ENCODE measurements at regions not wholly inside any gene's neighbourhood (a gene's known extent, or its start where the extent isn't known, plus 50 kb on each side); places are given as distances from the start of the nearest gene placed in this dataset.

GRCh38 chr18:64258111-64258650, 109.3 kb upstream of the LINC00305 start:
- no peak for DNase-seq
- H3K36me3 ChIP-seq: no peaks in the 10 kb centered on the region
- no peak overlapping the region for H3K27ac ChIP-seq
- H3K4me1 ChIP-seq: no peaks in the 10 kb centered on the region
- no peaks in the 10 kb centered on the region for H3K27me3 ChIP-seq
- H3K9me3 ChIP-seq (replicated peaks): no peaks in the 10 kb centered on the region
- H3K4me3 ChIP-seq: no peak overlapping the region

- Histone ChIP-seq H3K27me3 (no peaks in the 10 kb centered on the region), H3K36me3 (no peaks in the 10 kb centered on the region), H3K4me3 (no peak overlapping the region), H3K4me1 (no peaks in the 10 kb centered on the region), H3K9me3 (replicated peaks) (no peaks in the 10 kb centered on the region), H3K27ac (no peak overlapping the region)
- no peak for DNase-seq
Measured at GRCh38 chr18:64254399-64255093, 105.7 kb upstream of the LINC00305 start.

- no peaks in the 10 kb centered on the region for H3K9me3 ChIP-seq (replicated peaks)
- no peak for DNase-seq
- no peaks in the 10 kb centered on the region for H3K27me3 ChIP-seq
- no peaks in the 10 kb centered on the region for H3K4me1 ChIP-seq
- H3K27ac ChIP-seq: no peak overlapping the region
- no peak overlapping the region for H3K4me3 ChIP-seq
- H3K36me3 ChIP-seq: no peaks in the 10 kb centered on the region
Measured at GRCh38 chr18:64253873-64254272, 105.0 kb upstream of the LINC00305 start.

- Histone ChIP-seq H3K27me3 (no peaks in the 10 kb centered on the region), H3K9me3 (replicated peaks) (no peaks in the 10 kb centered on the region), H3K4me3 (no peak overlapping the region), H3K27ac (no peak overlapping the region), H3K4me1 (no peaks in the 10 kb centered on the region), H3K36me3 (no peaks in the 10 kb centered on the region)
- no peak for DNase-seq
Measured at GRCh38 chr18:64253222-64253621, 104.3 kb upstream of the LINC00305 start.

GRCh38 chr18:64248836-64249235, 99.9 kb upstream of the LINC00305 start:
- Histone ChIP-seq H3K27me3 (no peaks in the 10 kb centered on the region), H3K4me3 (no peak overlapping the region), H3K4me1 (no peaks in the 10 kb centered on the region), H3K36me3 (no peaks in the 10 kb centered on the region), H3K27ac (no peak overlapping the region), H3K9me3 (replicated peaks) (no peaks in the 10 kb centered on the region)
- DNase-seq: no peak

GRCh38 chr18:64245126-64245861, 96.4 kb upstream of the LINC00305 start:
- H3K27ac ChIP-seq: no peak overlapping the region
- H3K4me3 ChIP-seq: no peak overlapping the region
- no peaks in the 10 kb centered on the region for H3K9me3 ChIP-seq (replicated peaks)
- H3K4me1 ChIP-seq: no peaks in the 10 kb centered on the region
- H3K36me3 ChIP-seq: no peaks in the 10 kb centered on the region
- no peaks in the 10 kb centered on the region for H3K27me3 ChIP-seq
- no peak for DNase-seq

- no peaks in the 10 kb centered on the region for H3K4me1 ChIP-seq
Measured at GRCh38 chr18:64244571-64244970, 95.7 kb upstream of the LINC00305 start.

GRCh38 chr18:64240316-64240715, 91.4 kb upstream of the LINC00305 start:
- H3K4me1 ChIP-seq: no peaks in the 10 kb centered on the region
- no peaks in the 10 kb centered on the region for H3K27me3 ChIP-seq
- no peaks in the 10 kb centered on the region for H3K9me3 ChIP-seq (replicated peaks)
- DNase-seq: no peak
- no peak overlapping the region for H3K4me3 ChIP-seq
- no peak overlapping the region for H3K27ac ChIP-seq
- H3K36me3 ChIP-seq: no peaks in the 10 kb centered on the region

More at GRCh38 chr18:64244571-64244970, 95.7 kb upstream of the LINC00305 start:
- peak in 1 of 2 experiments; percentile 4 for DNase-seq
- Histone ChIP-seq H3K27me3 (no peaks in the 10 kb centered on the region), H3K9me3 (replicated peaks) (no peaks in the 10 kb centered on the region), H3K27ac (no peak overlapping the region), H3K36me3 (no peaks in the 10 kb centered on the region), H3K4me3 (no peak overlapping the region)

- H3K27ac ChIP-seq: no peak overlapping the region
- H3K9me3 ChIP-seq (replicated peaks): no peaks in the 10 kb centered on the region
- no peaks in the 10 kb centered on the region for H3K4me1 ChIP-seq
- no peak for DNase-seq
- no peaks in the 10 kb centered on the region for H3K36me3 ChIP-seq
- no peaks in the 10 kb centered on the region for H3K27me3 ChIP-seq
- no peak overlapping the region for H3K4me3 ChIP-seq
Measured at GRCh38 chr18:64238076-64238475, 89.2 kb upstream of the LINC00305 start.

- no peaks in the 10 kb centered on the region for H3K9me3 ChIP-seq (replicated peaks)
- no peaks in the 10 kb centered on the region for H3K36me3 ChIP-seq
- no peaks in the 10 kb centered on the region for H3K4me1 ChIP-seq
- no peaks in the 10 kb centered on the region for H3K27me3 ChIP-seq
- H3K27ac ChIP-seq: no peak overlapping the region
- DNase-seq: no peak
- H3K4me3 ChIP-seq: no peak overlapping the region
Measured at GRCh38 chr18:64234321-64234720, 85.4 kb upstream of the LINC00305 start.

- Histone ChIP-seq H3K27ac (no peak overlapping the region), H3K4me1 (no peaks in the 10 kb centered on the region), H3K27me3 (no peaks in the 10 kb centered on the region), H3K4me3 (no peak overlapping the region), H3K36me3 (no peaks in the 10 kb centered on the region), H3K9me3 (replicated peaks) (no peaks in the 10 kb centered on the region)
- DNase-seq: no peak
Measured at GRCh38 chr18:64233851-64234250, 85.0 kb upstream of the LINC00305 start.

- Histone ChIP-seq H3K27ac (no peak overlapping the region), H3K4me3 (no peak overlapping the region), H3K27me3 (no peaks in the 10 kb centered on the region), H3K9me3 (replicated peaks) (no peaks in the 10 kb centered on the region), H3K36me3 (no peaks in the 10 kb centered on the region), H3K4me1 (no peaks in the 10 kb centered on the region)
- DNase-seq: no peak
Measured at GRCh38 chr18:64220941-64221340, 72.1 kb upstream of the LINC00305 start.

GRCh38 chr18:64219517-64219916, 70.6 kb upstream of the LINC00305 start:
- H3K9me3 ChIP-seq (replicated peaks): no peaks in the 10 kb centered on the region
- H3K27ac ChIP-seq: no peak overlapping the region
- no peak overlapping the region for H3K4me3 ChIP-seq
- no peaks in the 10 kb centered on the region for H3K27me3 ChIP-seq
- no peak for DNase-seq
- H3K36me3 ChIP-seq: no peaks in the 10 kb centered on the region
- H3K4me1 ChIP-seq: no peaks in the 10 kb centered on the region

GRCh38 chr18:64210401-64210949, 61.6 kb upstream of the LINC00305 start:
- H3K27ac ChIP-seq: no peak overlapping the region
- no peaks in the 10 kb centered on the region for H3K36me3 ChIP-seq
- no peaks in the 10 kb centered on the region for H3K27me3 ChIP-seq
- no peak overlapping the region for H3K4me3 ChIP-seq
- DNase-seq: no peak
- no peaks in the 10 kb centered on the region for H3K4me1 ChIP-seq
- no peaks in the 10 kb centered on the region for H3K9me3 ChIP-seq (replicated peaks)

- no peak overlapping the region for H3K27ac ChIP-seq
- H3K36me3 ChIP-seq: no peaks in the 10 kb centered on the region
- DNase-seq: no peak
- no peaks in the 10 kb centered on the region for H3K27me3 ChIP-seq
- H3K4me3 ChIP-seq: no peak overlapping the region
- no peaks in the 10 kb centered on the region for H3K4me1 ChIP-seq
- no peaks in the 10 kb centered on the region for H3K9me3 ChIP-seq (replicated peaks)
Measured at GRCh38 chr18:64208516-64208915, 59.6 kb upstream of the LINC00305 start.

All from SJCRH30 (cell line).